Cardiac muscle cell (in vitro differentiated cells and primary cell): ENCODE measurements at regions not wholly inside any gene's neighbourhood (a gene's known extent, or its start where the extent isn't known, plus 50 kb on each side); places are given as distances from the start of the nearest gene placed in this dataset.

ENCODE experiments used
- DNase-seq, 2 donors: peaks; one replicate each; pipeline versions ENCODE4 v3.0.0 to v3.0.0-alpha.2; 2010 to 2017; ENCODE audit warnings: low read depth in 1 of 2, low spot score in 1 of 2
- H3K27ac ChIP-seq: fragments of 200-600 bp; sonication (generic); 2 replicates; pipeline ENCODE4 v1.5.1; 2016
- H3K27me3 ChIP-seq: fragments of 200-600 bp; sonication (generic); 2 replicates; pipeline ENCODE4 v1.6.0; 2016; ENCODE audit warnings: control low read depth
- H3K36me3 ChIP-seq: fragments of 200-600 bp; sonication (generic); 2 replicates; pipeline ENCODE4 v1.5.1; 2016; ENCODE audit warnings: control low read depth
- H3K4me1 ChIP-seq: fragments of 200-600 bp; sonication (generic); 2 replicates; pipeline ENCODE4 v1.8.1; 2017; ENCODE audit warnings: low read depth, mild to moderate bottlenecking, mixed run types
- H3K4me3 ChIP-seq: fragments of 200-600 bp; sonication (generic); 2 replicates; pipeline ENCODE4 v1.5.1; 2016; ENCODE audit warnings: mild to moderate bottlenecking
- H3K9me3 ChIP-seq: fragments of 200-600 bp; sonication (generic); 2 replicates; pipeline ENCODE4 v1.5.1; 2017; ENCODE audit warnings: low read depth, mild to moderate bottlenecking, control low read depth
- CTCF ChIP-seq: IDR thresholded peaks from 2 replicates; pipeline ENCODE4 v1.5.1; 2012; ENCODE audit warnings: low read depth, mild to moderate bottlenecking, low read length

- Histone ChIP-seq H3K36me3 (no peaks in the 10 kb centered on the region), H3K4me1 (no peaks in the 10 kb centered on the region), H3K9me3 (no peaks in the 10 kb centered on the region), H3K27ac (no peak overlapping the region), H3K27me3 (peaks cover 27% of the 10 kb centered on the region), H3K4me3 (no peak overlapping the region)
- no peak for TF ChIP-seq CTCF
- DNase-seq, result peak in 1 of 2 donors; percentile 7
Observed at GRCh38 chr15:69979262-69979661, 118.5 kb downstream of the TLE3 start.

GRCh38 chr15:69979783-69980182 is 117.9 kb downstream of the TLE3 start:
- H3K27me3 ChIP-seq, result peaks cover 28% of the 10 kb centered on the region
- TF ChIP-seq CTCF, result no peak
- no peak overlapping the region for H3K4me3 ChIP-seq
- H3K4me1 ChIP-seq, result no peaks in the 10 kb centered on the region
- no peaks in the 10 kb centered on the region for H3K9me3 ChIP-seq
- H3K36me3 ChIP-seq, result no peaks in the 10 kb centered on the region
- no peak overlapping the region for H3K27ac ChIP-seq
- DNase-seq, result no peak

- Histone ChIP-seq H3K27ac (no peak overlapping the region), H3K4me3 (no peak overlapping the region), H3K4me1 (no peaks in the 10 kb centered on the region), H3K36me3 (no peaks in the 10 kb centered on the region), H3K27me3 (peaks cover 25% of the 10 kb centered on the region), H3K9me3 (no peaks in the 10 kb centered on the region)
- TF ChIP-seq CTCF, result no peak
- no peak for DNase-seq
Observed at GRCh38 chr15:69980341-69981059, 117.2 kb downstream of the TLE3 start.

GRCh38 chr15:69982037-69982436 is 115.7 kb downstream of the TLE3 start:
- Histone ChIP-seq H3K27me3 (peaks cover 33% of the 10 kb centered on the region), H3K4me1 (no peaks in the 10 kb centered on the region), H3K36me3 (no peaks in the 10 kb centered on the region), H3K4me3 (no peak overlapping the region), H3K9me3 (no peaks in the 10 kb centered on the region), H3K27ac (no peak overlapping the region)
- DNase-seq, result no peak
- TF ChIP-seq CTCF, result no peak

GRCh38 chr15:69983696-69984265 is 113.9 kb downstream of the TLE3 start:
- H3K4me3 ChIP-seq, result no peak overlapping the region
- no peak for DNase-seq
- peaks cover 43% of the 10 kb centered on the region for H3K27me3 ChIP-seq
- no peak overlapping the region for H3K27ac ChIP-seq
- H3K36me3 ChIP-seq, result no peaks in the 10 kb centered on the region
- H3K4me1 ChIP-seq, result no peaks in the 10 kb centered on the region
- no peak for TF ChIP-seq CTCF
- no peaks in the 10 kb centered on the region for H3K9me3 ChIP-seq
